Esophagus squamous epithelium (tissue), 4 donors: ENCODE measurements at regions not wholly inside any gene's neighbourhood (a gene's known extent, or its start where the extent isn't known, plus 50 kb on each side); places are given as distances from the start of the nearest gene placed in this dataset.

Experiments
- POLR2A ChIP-seq, 4 donors: fragments of 450-650 bp; IDR thresholded peaks; one replicate each; pipeline ENCODE4 v1.6.1; 2017; ENCODE audit warnings: antibody characterized with exemption in 4 of 4, mild to moderate bottlenecking in 4 of 4, moderate library complexity in 3 of 4
- TF ChIP-seq, protein P1 (sequence below), 6 experiments: fragments of 450-650 bp in 4 of 6; fragments of 200-600 bp in 2 of 6; sonication (generic) in 2 of 6; IDR thresholded peaks; one replicate each; pipeline ENCODE4 v1.5.1; 2016 to 2019; ENCODE audit warnings: antibody characterized with exemption in 6 of 6, mild to moderate bottlenecking in 4 of 6, moderate library complexity in 4 of 6

DNA sequence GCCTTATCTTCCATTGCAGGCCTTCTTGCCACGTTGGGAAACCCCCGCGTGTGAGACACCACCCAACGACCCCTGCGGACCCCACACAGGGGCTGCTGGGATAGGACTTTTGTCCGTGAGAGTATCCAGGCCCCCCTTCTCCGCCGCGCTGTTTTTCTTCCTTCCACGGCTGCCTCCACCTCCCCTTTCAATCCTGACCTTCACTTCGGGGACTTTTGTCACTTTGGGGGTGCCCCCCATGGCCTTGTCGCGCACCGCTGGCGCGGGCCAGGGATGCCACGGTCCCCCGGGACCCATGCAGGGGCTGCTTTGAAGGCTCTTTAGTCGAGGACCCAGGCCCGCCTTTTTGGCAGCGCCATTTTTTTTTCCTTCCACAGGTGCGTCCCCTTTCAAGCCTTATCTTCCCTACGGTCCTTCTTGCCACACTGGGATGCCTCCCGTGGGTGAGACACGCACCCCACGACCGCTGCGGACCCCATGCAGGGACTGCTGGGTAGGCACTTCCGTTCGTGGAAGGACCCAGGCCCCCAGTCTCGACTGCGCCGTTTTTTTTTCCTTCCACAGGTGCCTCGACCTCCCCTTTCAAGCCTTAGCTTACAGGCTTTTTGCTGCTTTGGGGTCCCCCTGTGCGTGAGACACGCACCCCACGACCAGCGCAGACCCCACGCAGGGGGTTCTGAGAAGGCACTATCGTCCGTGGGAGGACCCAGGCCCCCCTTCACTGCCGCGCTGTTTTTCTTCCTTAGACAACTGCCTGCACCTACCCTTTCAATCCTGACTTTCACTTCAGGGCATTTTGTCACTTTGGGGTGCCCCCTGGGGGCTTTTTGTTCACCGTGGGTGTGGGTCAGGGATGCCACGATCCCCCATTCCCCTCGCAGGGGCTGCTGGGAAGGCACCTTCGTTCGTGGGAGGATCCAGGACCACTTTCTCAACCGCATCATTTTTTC lies 267.4 kb downstream of the ALG10 start:
- TF ChIP-seq, protein P1, sequence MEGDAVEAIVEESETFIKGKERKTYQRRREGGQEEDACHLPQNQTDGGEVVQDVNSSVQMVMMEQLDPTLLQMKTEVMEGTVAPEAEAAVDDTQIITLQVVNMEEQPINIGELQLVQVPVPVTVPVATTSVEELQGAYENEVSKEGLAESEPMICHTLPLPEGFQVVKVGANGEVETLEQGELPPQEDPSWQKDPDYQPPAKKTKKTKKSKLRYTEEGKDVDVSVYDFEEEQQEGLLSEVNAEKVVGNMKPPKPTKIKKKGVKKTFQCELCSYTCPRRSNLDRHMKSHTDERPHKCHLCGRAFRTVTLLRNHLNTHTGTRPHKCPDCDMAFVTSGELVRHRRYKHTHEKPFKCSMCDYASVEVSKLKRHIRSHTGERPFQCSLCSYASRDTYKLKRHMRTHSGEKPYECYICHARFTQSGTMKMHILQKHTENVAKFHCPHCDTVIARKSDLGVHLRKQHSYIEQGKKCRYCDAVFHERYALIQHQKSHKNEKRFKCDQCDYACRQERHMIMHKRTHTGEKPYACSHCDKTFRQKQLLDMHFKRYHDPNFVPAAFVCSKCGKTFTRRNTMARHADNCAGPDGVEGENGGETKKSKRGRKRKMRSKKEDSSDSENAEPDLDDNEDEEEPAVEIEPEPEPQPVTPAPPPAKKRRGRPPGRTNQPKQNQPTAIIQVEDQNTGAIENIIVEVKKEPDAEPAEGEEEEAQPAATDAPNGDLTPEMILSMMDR (IDR thresholded peaks at IDR 0.05) = no peak
- TF ChIP-seq POLR2A (IDR thresholded peaks at IDR 0.05) = no peak
